Activated T-helper 1 cell treated with anti-CD3 and anti-CD28 coated beads, Interleukin-12 subunit alpha, Interleukin-12 subunit beta, Interleukin-2, Interleukin-4 antibody, amounts not matched to agents 30 ng/mL and 10 ng/mL and 1 ng/mL, durations not matched to agents 14 hours and 24 hours and 36 hours (primary cell): ENCODE measurements at regions not wholly inside any gene's neighbourhood (a gene's known extent, or its start where the extent isn't known, plus 50 kb on each side); places are given as distances from the start of the nearest gene placed in this dataset.

ENCODE experiments used
- DNase-seq: peaks from one replicate; pipeline ENCODE4 v3.0.0; 2021; ENCODE audit warnings: low spot score
- H3K27ac Mint-ChIP-seq: one replicate; pipeline ENCODE4 v1.8.0; 2021; ENCODE audit warnings: mild to moderate bottlenecking, mixed read lengths
- H3K27me3 Mint-ChIP-seq: one replicate; pipeline ENCODE4 v1.8.0; 2022; ENCODE audit warnings: mild to moderate bottlenecking, moderate library complexity, mixed read lengths; ENCODE audit not compliant: insufficient read depth
- H3K36me3 Mint-ChIP-seq: one replicate; pipeline ENCODE4 v1.8.0; 2021; ENCODE audit warnings: low read depth, mixed read lengths
- H3K4me1 Mint-ChIP-seq: one replicate; pipeline ENCODE4 v1.8.0; 2021; ENCODE audit warnings: low read depth, mixed read lengths
- H3K4me3 Mint-ChIP-seq: one replicate; pipeline ENCODE4 v1.8.0; 2021; ENCODE audit warnings: mild to moderate bottlenecking, moderate library complexity, mixed read lengths
- H3K9me3 Mint-ChIP-seq: one replicate; pipeline ENCODE4 v1.8.0; 2021; ENCODE audit warnings: mixed read lengths
- intact Hi-C: fragments of 100-400 bp; cut with micrococcal nuclease; formaldehyde crosslinking; loops from one replicate; pipeline ENCODE4 v1.15.1; 2024

- Mint-ChIP-seq H3K27ac (no peak overlapping the region), H3K36me3 (no peaks in the 10 kb centered on the region), H3K4me1 (no peaks in the 10 kb centered on the region), H3K4me3 (no peak overlapping the region), H3K9me3 (no peaks in the 10 kb centered on the region), H3K27me3 (peaks cover 1% of the 10 kb centered on the region)
- intact Hi-C loops, result no loop called here
- no peak for DNase-seq
Measured at GRCh38 chr7:135817583-135817982, 69.0 kb upstream of the FAM180A start.

GRCh38 chr7:135815033-135815432 is 66.4 kb upstream of the FAM180A start:
- intact Hi-C loops, result no loop called here
- H3K4me3 Mint-ChIP-seq, result no peak overlapping the region
- H3K9me3 Mint-ChIP-seq, result no peaks in the 10 kb centered on the region
- H3K4me1 Mint-ChIP-seq, result no peaks in the 10 kb centered on the region
- DNase-seq, result no peak
- H3K27ac Mint-ChIP-seq, result no peak overlapping the region
- no peaks in the 10 kb centered on the region for H3K36me3 Mint-ChIP-seq
- peaks cover 5% of the 10 kb centered on the region for H3K27me3 Mint-ChIP-seq

- no peaks in the 10 kb centered on the region for H3K9me3 Mint-ChIP-seq
- no peak overlapping the region for H3K27ac Mint-ChIP-seq
- H3K36me3 Mint-ChIP-seq, result no peaks in the 10 kb centered on the region
- peaks cover 5% of the 10 kb centered on the region for H3K27me3 Mint-ChIP-seq
- no peak for DNase-seq
- H3K4me1 Mint-ChIP-seq, result no peaks in the 10 kb centered on the region
- H3K4me3 Mint-ChIP-seq, result no peak overlapping the region
- intact Hi-C loops, result no loop called here
Measured at GRCh38 chr7:135812148-135812547, 63.5 kb upstream of the FAM180A start.

- H3K9me3 Mint-ChIP-seq, result no peaks in the 10 kb centered on the region
- H3K4me3 Mint-ChIP-seq, result no peak overlapping the region
- intact Hi-C loops, result no loop called here
- H3K27me3 Mint-ChIP-seq, result peaks cover 5% of the 10 kb centered on the region
- no peak overlapping the region for H3K27ac Mint-ChIP-seq
- H3K36me3 Mint-ChIP-seq, result no peaks in the 10 kb centered on the region
- no peaks in the 10 kb centered on the region for H3K4me1 Mint-ChIP-seq
- DNase-seq, result no peak
Measured at GRCh38 chr7:135811506-135811905, 62.9 kb upstream of the FAM180A start.

- Mint-ChIP-seq H3K27ac (no peak overlapping the region), H3K4me1 (no peaks in the 10 kb centered on the region)
- intact Hi-C loops, result loop anchor here (10.0 kb wide), 1 partner anchor 597 kb away; no protein-coding TSS in a partner anchor
Measured at GRCh38 chr7:135808206-135808605, 59.6 kb upstream of the FAM180A start.

GRCh38 chr7:135803143-135803542 is 54.5 kb upstream of the FAM180A start:
- no peak for DNase-seq
- no peak overlapping the region for H3K4me3 Mint-ChIP-seq
- H3K36me3 Mint-ChIP-seq, result no peaks in the 10 kb centered on the region
- intact Hi-C loops, result loop anchor here (5.0 to 10.0 kb wide), 3 partner anchors 131 to 602 kb away; no protein-coding TSS in a partner anchor
- H3K27me3 Mint-ChIP-seq, result peaks cover 9% of the 10 kb centered on the region
- H3K27ac Mint-ChIP-seq, result no peak overlapping the region
- H3K9me3 Mint-ChIP-seq, result no peaks in the 10 kb centered on the region
- peaks cover 9% of the 10 kb centered on the region for H3K4me1 Mint-ChIP-seq

More at GRCh38 chr7:135808206-135808605, 59.6 kb upstream of the FAM180A start:
- no peak for DNase-seq
- Mint-ChIP-seq H3K9me3 (no peaks in the 10 kb centered on the region), H3K4me3 (no peak overlapping the region), H3K27me3 (peaks cover 5% of the 10 kb centered on the region), H3K36me3 (no peaks in the 10 kb centered on the region)

- Mint-ChIP-seq H3K4me1 (peaks cover 9% of the 10 kb centered on the region), H3K4me3 (no peak overlapping the region), H3K36me3 (no peaks in the 10 kb centered on the region), H3K27me3 (peaks cover 9% of the 10 kb centered on the region), H3K9me3 (no peaks in the 10 kb centered on the region), H3K27ac (no peak overlapping the region)
- DNase-seq, result no peak
- intact Hi-C loops, result loop anchor here (5.0 to 10.0 kb wide), 3 partner anchors 130 to 602 kb away; no protein-coding TSS in a partner anchor
Measured at GRCh38 chr7:135802697-135803096, 54.1 kb upstream of the FAM180A start.

GRCh38 chr7:135801877-135802276 is 53.3 kb upstream of the FAM180A start:
- no peak for DNase-seq
- intact Hi-C loops, result loop anchor here (1.0 to 10.0 kb wide), 4 partner anchors 130 to 603 kb away; no protein-coding TSS in a partner anchor
- Mint-ChIP-seq H3K9me3 (no peaks in the 10 kb centered on the region), H3K4me3 (no peak overlapping the region), H3K4me1 (peaks cover 9% of the 10 kb centered on the region), H3K36me3 (no peaks in the 10 kb centered on the region), H3K27ac (no peak overlapping the region), H3K27me3 (peaks cover 9% of the 10 kb centered on the region)

GRCh38 chr7:135801045-135801693 is 52.6 kb upstream of the FAM180A start:
- no peak overlapping the region for H3K27ac Mint-ChIP-seq
- H3K4me3 Mint-ChIP-seq, result no peak overlapping the region
- H3K27me3 Mint-ChIP-seq, result peaks cover 9% of the 10 kb centered on the region
- H3K9me3 Mint-ChIP-seq, result no peaks in the 10 kb centered on the region
- intact Hi-C loops, result loop anchor here (1.0 to 10.0 kb wide), 4 partner anchors 129 to 604 kb away; no protein-coding TSS in a partner anchor
- H3K4me1 Mint-ChIP-seq, result peaks cover 9% of the 10 kb centered on the region
- no peaks in the 10 kb centered on the region for H3K36me3 Mint-ChIP-seq
- peak; percentile 20 for DNase-seq

GRCh38 chr7:135800560-135800959 is 51.9 kb upstream of the FAM180A start:
- no peak for DNase-seq
- peaks cover 9% of the 10 kb centered on the region for H3K4me1 Mint-ChIP-seq
- no peaks in the 10 kb centered on the region for H3K9me3 Mint-ChIP-seq
- intact Hi-C loops, result loop anchor here (5.0 to 10.0 kb wide), 3 partner anchors 128 to 604 kb away; no protein-coding TSS in a partner anchor
- H3K4me3 Mint-ChIP-seq, result no peak overlapping the region
- peaks cover 9% of the 10 kb centered on the region for H3K27me3 Mint-ChIP-seq
- no peak overlapping the region for H3K27ac Mint-ChIP-seq
- no peaks in the 10 kb centered on the region for H3K36me3 Mint-ChIP-seq

- Mint-ChIP-seq H3K27ac (no peak overlapping the region), H3K4me3 (no peak overlapping the region), H3K9me3 (no peaks in the 10 kb centered on the region), H3K36me3 (no peaks in the 10 kb centered on the region), H3K4me1 (peaks cover 9% of the 10 kb centered on the region), H3K27me3 (peaks cover 9% of the 10 kb centered on the region)
- DNase-seq, result no peak
- intact Hi-C loops, result loop anchor here (5.0 to 10.0 kb wide), 3 partner anchors 128 to 605 kb away; no protein-coding TSS in a partner anchor
Measured at GRCh38 chr7:135799881-135800280, 51.3 kb upstream of the FAM180A start.
